PC-3 (cell line): ENCODE measurements at regions not wholly inside any gene's neighbourhood (a gene's known extent, or its start where the extent isn't known, plus 50 kb on each side); places are given as distances from the start of the nearest gene placed in this dataset.

ENCODE experiments used
- CTCF ChIP-seq: fragments of 300-600 bp; sonication (generic); conservative IDR thresholded peaks from 2 replicates; pipeline ENCODE4 v1.5.1; 2017; ENCODE audit warnings: antibody characterized with exemption, low read depth, mild to moderate bottlenecking, low read length
- EZH2 ChIP-seq: fragments of 300-600 bp; sonication (generic); IDR thresholded peaks from one replicate; pipeline ENCODE4 v1.6.1; 2017; ENCODE audit warnings: antibody characterized with exemption, mild to moderate bottlenecking, low read length; ENCODE audit not compliant: unreplicated experiment
- EZH2phosphoT487 ChIP-seq: fragments of 300-600 bp; sonication (generic); IDR thresholded peaks from 2 replicates; pipeline ENCODE4 v1.6.1; 2018; ENCODE audit warnings: mild to moderate bottlenecking, antibody characterized with exemption, low read length, borderline replicate concordance

- TF ChIP-seq CTCF (no peak), EZH2phosphoT487 (no peak), EZH2 (no peak)
Measured at GRCh38 chr16:54353097-54353496, 66.5 kb upstream of the IRX3 start.
